Liver (tissue), 3 donors: ENCODE measurements at regions not wholly inside any gene's neighbourhood (a gene's known extent, or its start where the extent isn't known, plus 50 kb on each side); places are given as distances from the start of the nearest gene placed in this dataset.

ENCODE experiments used
- ATF3 ChIP-seq: IDR thresholded peaks from 2 replicates; pipeline ENCODE4 v1.6.1; 2016; ENCODE audit warnings: antibody characterized with exemption
- CTCF ChIP-seq: fragments of 150-350 bp; IDR thresholded peaks from 2 replicates; pipeline ENCODE4 v1.5.1; 2017; ENCODE audit warnings: improper control_type of control experiment, low read depth, low read length; ENCODE audit not compliant: missing input control
- EGR1 ChIP-seq, 2 donors: IDR thresholded peaks; 2 replicates each; pipeline ENCODE4 v1.6.1; 2016 to 2018; ENCODE audit warnings: antibody characterized with exemption in 2 of 2, low read depth in 2 of 2
- FOXA1 ChIP-seq: IDR thresholded peaks from 2 replicates; pipeline ENCODE4 v1.6.1; 2016; ENCODE audit warnings: antibody characterized with exemption
- GABPA ChIP-seq, 2 donors: IDR thresholded peaks in 1 of 2; conservative IDR thresholded peaks in 1 of 2; 2 replicates each; pipeline ENCODE4 v1.6.1; 2016; ENCODE audit warnings: antibody characterized with exemption in 2 of 2, mild to moderate bottlenecking in 1 of 2, moderate library complexity in 1 of 2
- JUND ChIP-seq, 2 donors: IDR thresholded peaks; 2 replicates each; pipeline ENCODE4 v1.6.1; 2016; ENCODE audit warnings: antibody characterized with exemption in 2 of 2
- MAX ChIP-seq: IDR thresholded peaks from 2 replicates; pipeline ENCODE4 v1.6.1; 2016; ENCODE audit warnings: antibody characterized with exemption
- RAD21 ChIP-seq, 2 donors: IDR thresholded peaks; 2 replicates each; pipeline ENCODE4 v1.6.1; 2016; ENCODE audit warnings: antibody characterized with exemption in 2 of 2, mild to moderate bottlenecking in 2 of 2
- REST ChIP-seq: IDR thresholded peaks from 2 replicates; pipeline ENCODE4 v1.6.1; 2016; ENCODE audit warnings: antibody characterized with exemption, mild to moderate bottlenecking
- RXRA ChIP-seq, 2 donors: IDR thresholded peaks; 2 replicates each; pipeline ENCODE4 v1.6.1; 2017 to 2018; ENCODE audit warnings: antibody characterized with exemption in 2 of 2, mild to moderate bottlenecking in 1 of 2
- TAF1 ChIP-seq: conservative IDR thresholded peaks from 2 replicates; pipeline ENCODE4 v1.6.1; 2016; ENCODE audit warnings: antibody characterized with exemption, mild to moderate bottlenecking
- YY1 ChIP-seq: IDR thresholded peaks from 2 replicates; pipeline ENCODE4 v1.6.1; 2016; ENCODE audit warnings: antibody characterized with exemption, mild to moderate bottlenecking
- ZBTB33 ChIP-seq: IDR thresholded peaks from 2 replicates; pipeline ENCODE4 v1.6.1; 2016; ENCODE audit warnings: antibody characterized with exemption
- donor health status: healthy.
- donor health status: healthy.

- no peak for TF ChIP-seq CTCF
- no peak for TF ChIP-seq RXRA (IDR thresholded peaks at IDR 0.05)
- no peak for TF ChIP-seq ATF3
- no peak for TF ChIP-seq YY1
- TF ChIP-seq REST = no peak
- no peak for TF ChIP-seq MAX
- TF ChIP-seq RAD21 (IDR thresholded peaks at IDR 0.05) = no peak
- TF ChIP-seq JUND (IDR thresholded peaks at IDR 0.05) = no peak
- TF ChIP-seq TAF1 = no peak
- TF ChIP-seq EGR1 (IDR thresholded peaks at IDR 0.05; ENCODE audit: low read depth in 2 of 2) = no peak
- no peak for TF ChIP-seq ZBTB33
- no peak for TF ChIP-seq GABPA (IDR thresholded peaks at IDR 0.05 in 1 of 2, conservative IDR thresholded peaks at IDR 0.05 in 1 of 2)
- TF ChIP-seq FOXA1 = no peak
These were observed 375.2 kb downstream of the CD109 start for GRCh38 chr6:74071214-74071613.
